Erythroblast (primary cell): ENCODE measurements at regions not wholly inside any gene's neighbourhood (a gene's known extent, or its start where the extent isn't known, plus 50 kb on each side); places are given as distances from the start of the nearest gene placed in this dataset.

Experiments
- GATA1 ChIP-seq: IDR thresholded peaks from 2 replicates; pipeline ENCODE4 v1.6.1; 2011; ENCODE audit warnings: low read depth, mild to moderate bottlenecking, control low read depth, low read length, moderate library complexity
- POLR2A ChIP-seq: IDR thresholded peaks from 2 replicates; pipeline ENCODE4 v1.6.1; 2011; ENCODE audit warnings: mild to moderate bottlenecking, low read length

GRCh38 chr14:43157661-43158060, 1349.4 kb downstream of the FSCB start:
- TF ChIP-seq POLR2A = no peak
- no peak for TF ChIP-seq GATA1
